ENCODE measurements at regions not wholly inside any gene's neighbourhood (a gene's known extent, or its start where the extent isn't known, plus 50 kb on each side); places are given as distances from the start of the nearest gene placed in this dataset.

DNA sequence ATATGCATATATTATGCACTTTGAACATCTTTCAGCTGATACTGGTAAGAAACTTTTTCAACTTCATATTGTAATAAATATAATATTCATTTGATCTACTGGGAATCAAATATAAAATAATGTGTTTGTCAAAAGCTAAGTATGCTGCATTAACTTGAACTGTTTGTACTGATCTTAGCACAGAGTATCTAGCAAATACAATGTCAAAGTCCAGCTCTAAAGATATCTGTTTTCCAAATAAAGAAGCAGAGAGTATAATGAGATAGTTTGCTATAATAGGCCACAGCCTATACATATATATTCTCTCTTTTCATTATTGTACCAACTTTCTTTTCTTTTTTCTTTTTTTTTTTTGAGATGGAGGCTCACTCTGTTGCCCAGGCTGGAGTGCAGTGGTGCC is 417.0 kb downstream of the TMEM161B start:
- no peak for DNase-seq

DNA sequence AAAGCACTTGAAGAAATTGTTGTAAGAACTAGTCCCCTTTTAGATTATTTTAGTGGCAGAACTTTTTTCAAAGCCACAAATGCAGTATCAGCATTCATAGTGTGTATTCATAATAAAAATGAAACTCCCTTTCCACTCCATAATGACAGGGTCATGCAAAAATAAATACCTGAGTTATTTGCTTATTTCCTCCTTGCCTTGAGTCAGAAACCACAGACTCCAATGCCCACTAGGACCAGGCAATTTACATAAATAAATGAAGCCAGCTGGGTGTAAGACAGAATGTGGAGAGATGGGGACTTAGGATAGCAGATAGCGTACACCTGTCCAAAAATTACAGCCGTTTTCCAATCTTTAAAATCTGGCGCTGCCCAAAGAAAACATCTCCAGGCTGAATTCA is 417.8 kb downstream of the TMEM161B start:
- no peak for DNase-seq

DNA sequence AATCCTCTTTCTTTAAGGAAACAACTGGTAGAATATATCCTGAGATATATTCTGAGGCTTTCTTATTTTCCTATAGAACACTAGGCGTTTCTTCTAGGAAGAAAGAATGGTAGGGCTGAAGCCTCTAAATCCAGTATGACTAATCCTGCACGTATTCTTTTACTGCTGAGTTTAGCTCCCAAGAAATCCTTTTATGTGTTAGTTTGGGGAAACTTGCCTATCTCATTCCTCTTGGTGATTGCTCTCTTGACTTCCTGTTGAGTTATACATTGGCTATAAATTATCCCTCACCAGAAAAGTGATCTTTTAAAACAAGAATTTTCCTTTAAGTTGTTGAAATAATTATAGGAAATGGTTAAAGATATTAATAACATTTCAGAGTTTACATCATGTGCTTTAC is 422.9 kb downstream of the TMEM161B start:
- DNase-seq, result no peak

DNA sequence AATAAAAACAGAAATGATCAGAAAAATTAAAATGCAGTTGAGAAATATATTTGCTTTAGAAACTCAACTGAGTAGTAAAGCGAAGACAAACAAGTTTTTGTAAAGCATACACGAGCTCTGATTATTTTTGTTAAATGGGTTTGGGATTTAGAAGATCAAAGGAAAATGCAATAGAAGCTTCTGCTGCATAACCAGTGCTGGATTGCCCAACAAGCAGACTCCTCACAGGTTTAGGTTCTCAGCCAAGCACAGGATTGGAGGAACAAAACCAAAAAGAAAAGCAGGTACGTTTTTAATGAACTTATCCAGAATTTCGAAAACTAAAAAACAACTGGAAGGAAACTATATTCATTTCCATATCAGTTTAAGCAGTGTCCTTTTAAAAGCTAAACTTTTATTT is 423.8 kb downstream of the TMEM161B start:
- no peak for DNase-seq

DNA sequence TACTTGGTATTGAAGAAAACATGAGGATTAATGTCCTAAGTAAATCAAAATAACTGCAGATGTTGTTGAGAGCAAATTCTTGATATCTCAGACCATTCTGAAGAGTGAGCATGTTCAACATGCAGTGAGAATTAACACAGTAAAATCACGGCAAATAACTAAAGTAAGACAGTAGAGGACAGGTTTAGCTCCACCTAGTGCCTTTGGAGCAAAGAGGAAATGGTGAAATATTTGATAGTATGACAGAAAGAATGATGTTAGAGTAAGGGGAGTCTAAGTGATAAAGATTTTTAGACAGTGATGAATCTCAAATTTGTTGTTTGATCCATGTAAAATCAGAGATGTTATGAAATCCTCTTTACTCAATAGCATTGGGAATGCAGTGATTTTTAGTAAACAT is 424.2 kb downstream of the TMEM161B start:
- no peak for DNase-seq

DNA sequence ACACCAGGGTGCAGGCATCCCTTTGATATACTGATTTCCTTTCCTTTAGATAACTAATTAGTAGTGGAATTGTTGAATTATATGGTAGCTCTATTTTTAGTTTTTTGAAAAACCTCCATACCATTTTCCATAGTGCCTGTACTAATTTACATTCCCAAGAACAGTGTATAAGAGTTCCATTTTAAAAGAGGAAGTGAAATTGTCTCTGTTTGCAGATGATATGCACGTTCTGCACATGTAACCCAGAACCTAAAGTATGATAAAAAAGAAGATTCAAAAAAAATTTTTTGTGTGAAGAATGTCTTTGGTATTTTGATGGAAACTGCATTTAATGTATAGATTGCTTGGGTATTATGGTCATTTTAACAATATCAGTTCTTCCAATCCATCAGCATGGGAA is 424.0 kb upstream of the CCNH start:
- DNase-seq, result no peak

DNA sequence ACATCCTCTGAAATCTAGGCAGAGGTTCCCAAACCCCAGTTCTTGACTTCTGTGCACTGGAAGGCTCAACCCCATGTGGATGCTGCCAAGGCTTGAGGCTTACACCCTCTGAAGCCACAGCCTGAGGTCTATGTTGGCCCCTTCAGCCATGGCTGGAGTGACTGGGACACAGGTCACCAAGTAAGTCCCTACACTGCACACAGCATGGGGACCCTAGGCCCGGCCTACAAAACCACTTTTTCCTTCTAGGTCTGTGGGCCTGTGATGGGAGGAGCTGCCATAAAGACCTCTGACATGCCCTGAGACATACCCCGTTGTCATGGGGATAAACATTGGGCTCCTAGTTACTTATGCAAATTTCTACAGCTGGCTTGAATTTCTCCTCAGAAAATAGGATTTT is 418.8 kb upstream of the CCNH start:
- DNase-seq, result no peak

DNA sequence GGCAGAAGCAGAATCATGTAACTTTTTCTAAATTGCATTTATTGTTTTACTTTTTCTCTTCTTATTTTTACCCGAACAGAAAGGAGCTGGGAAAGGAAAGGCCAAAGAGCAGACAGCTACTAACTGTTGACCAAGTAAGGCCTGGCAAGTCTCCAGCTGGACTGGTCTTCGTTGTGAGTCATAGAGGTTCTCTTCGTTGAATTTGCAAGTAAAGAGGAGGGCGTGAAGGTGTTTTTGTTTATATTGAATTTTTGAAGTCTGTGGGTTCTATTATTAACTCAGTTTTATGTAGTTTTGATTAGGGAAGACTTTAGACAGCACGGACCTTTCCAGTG is 416.5 kb upstream of the CCNH start:
- no peak for DNase-seq

DNA sequence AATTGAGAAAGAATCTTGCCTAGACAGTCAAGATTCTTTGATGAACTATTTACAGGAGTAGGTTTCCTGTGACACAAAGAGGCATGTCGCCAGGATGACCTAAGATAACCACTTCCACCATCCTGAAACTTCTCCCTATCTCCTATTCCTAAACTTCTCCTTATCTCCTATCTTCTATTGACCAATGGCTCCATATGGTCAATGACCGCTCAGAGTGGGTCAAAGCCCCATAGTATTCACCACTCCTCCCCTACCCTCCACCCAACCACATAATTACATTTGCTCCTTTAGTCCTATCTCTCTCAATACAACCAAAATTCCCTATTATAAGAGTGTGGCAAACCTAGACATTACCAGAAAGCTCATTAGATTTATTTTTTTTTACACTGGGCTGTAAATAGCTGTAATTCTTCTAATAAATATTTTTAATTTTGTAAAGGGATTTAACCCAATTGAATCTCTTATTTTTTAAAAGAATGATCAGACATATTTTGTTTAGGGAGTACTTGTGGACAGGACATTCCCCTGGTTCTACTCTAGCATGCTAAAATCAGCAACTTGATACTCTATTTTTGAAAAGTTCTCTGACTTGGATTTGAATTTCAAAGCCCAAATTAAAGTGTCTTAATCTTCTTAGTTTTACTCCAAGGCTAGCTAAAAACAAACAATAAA is 416.0 kb upstream of the CCNH start:
- DNase-seq, result no peak

DNA sequence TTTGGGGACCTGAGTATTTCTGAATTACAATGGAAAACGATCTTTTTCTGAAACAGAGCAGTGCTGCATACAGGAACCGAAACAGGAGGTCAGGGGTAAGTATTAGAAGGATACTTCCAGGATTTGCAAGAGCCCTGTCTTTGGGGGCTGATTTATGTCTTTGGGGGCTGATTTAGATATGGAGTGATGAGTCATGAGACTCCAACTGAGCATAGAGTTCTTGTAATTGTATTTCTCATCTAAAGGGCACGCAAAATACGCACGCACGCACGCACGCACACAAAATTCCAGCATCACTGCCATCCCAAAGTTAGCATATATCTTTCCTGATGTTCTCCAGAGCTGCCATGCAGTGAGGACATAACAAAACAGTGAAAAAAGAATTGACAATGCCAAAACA is 414.8 kb upstream of the CCNH start:
- no peak for DNase-seq

DNA sequence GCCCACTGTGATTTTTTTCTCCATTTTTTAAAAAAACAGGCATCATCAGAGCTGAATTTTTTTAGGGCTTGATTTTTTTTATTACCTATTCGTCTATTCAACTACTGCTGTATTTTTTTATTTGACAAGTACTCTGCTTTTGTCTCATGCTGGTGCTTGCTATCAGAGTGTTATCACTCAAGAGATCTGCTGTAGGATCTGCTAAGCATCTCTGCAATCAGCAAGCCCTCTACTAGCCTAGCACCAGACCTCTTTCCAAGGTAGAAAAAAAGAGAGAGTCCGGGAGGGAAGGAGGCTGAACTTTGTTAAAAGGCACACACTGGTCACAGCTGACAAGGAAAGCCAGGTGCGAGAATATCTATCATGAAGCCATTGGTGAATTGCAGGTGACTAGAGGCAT is 413.8 kb upstream of the CCNH start:
- DNase-seq, result no peak

DNA sequence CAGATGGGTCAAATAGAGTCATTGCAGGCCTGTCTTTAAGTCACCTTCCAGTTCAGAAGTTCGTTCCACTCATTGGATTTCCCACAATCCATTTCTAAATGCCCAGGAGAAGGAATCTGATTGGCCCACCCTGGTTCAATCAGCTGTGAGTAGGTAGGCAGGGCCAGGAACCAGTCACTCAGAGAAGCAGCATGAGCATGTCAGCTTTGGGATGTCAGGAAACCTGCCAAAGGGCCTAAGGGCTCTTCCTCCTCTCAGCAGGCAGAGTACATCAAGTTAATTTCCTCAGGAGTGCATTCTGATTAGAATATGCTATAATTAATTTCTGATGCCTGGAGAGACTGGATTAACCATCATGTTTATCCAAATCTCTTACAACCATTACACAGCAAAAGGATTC is 412.9 kb upstream of the CCNH start:
- no peak for DNase-seq

DNA sequence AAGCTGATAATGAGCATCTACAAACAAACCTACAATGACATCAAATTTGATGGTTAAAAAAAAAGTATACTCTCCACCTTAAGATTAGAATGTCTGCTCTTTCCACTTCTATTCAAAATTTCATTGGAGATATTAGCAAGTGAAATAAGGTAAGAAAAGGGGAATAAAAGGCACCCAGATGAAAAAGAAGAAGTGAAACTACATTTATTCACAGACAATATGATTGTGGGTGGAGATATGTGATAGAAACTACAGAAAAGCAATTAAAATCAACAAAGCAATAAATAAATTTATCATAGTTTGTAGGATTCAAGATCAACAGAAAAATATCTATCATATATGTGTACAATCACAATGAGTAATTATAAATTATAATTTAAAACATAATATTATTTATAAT is 395.1 kb upstream of the CCNH start:
- DNase-seq, result no peak

DNA sequence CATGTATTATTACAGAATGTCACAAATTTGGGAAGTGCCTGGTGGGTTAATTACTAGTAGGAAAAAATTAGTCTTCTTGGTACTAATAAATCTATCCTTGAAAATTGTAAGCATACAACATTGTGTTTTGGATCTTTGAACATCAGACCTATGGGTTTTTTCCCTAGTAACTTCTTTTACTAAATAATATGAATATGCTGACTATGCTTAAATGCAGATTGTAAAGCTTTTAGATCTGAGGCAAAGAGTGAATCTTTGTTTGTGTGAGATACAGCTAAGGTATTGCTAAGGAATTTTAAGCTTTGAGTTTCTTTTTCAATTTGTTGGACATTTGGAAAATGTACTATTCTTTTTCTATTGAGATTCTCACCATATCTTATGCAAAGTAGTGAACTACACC is 390.6 kb upstream of the CCNH start:
- no peak for DNase-seq

DNA sequence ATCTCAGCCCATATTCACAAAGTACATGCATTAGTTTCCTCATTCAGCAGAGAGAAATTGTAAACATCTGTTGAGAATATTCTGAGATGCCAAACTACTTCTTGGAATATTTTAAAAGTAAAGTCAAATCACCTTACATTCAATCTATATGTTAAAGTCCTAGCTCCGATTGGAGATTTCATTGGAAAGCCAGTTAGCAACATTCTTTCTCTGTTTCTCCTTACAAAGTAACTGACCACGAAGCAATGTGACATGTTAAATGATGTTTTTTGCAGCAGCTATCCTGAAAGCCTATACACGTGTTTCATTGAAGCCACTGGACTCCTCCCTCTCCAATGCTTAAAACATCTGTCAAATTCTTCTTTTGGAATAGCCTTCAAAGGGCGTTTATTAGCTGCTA is 379.1 kb upstream of the CCNH start:
- DNase-seq, result no peak

DNA sequence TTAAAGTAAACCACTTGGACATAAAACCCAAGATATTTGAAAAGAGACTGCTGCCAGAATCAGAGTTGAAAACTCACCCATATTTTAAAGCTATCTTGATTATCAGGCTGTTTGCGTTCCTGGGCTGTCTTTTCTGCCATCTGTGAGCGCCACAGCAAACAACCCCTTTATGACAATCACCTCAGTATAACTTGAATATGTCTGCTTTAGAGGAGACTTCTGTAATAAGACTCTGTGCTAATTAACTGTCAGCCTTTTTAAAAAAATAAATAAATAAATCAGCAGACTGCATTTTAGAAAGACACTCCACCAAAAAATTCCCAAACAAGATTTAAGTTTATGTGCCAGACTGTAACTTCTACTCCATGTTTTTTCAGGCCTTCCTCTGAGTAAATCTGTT is 375.7 kb upstream of the CCNH start:
- DNase-seq, result no peak

DNA sequence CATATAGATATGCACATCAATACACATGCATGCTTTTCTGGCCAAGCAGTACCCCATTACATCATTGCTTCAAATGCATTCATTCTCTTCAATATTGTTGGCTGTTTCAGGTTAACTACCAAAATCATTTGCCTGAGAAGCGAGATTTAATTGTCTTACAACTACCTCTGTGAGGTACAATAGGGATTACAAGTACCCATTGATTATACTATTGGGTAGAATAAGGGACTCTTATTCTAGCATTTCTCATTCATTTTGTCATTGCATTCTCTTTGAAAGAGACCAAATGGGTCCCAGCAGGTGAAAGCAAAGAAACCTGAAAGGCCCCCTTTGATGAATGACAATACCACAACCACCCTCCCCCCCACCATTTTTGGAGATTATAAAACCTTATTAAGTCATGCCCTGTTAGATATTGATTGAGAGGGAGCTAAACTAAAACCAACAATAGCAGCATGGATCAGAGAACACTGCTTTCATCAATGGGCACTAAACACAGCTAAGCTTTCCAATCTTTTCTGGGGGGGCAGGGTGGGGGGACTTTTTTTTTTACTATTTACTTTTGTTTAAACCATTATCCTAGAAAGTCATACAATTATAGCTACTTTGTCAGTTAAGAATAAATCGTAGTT is 375.0 kb upstream of the CCNH start:
- no peak for DNase-seq

DNA sequence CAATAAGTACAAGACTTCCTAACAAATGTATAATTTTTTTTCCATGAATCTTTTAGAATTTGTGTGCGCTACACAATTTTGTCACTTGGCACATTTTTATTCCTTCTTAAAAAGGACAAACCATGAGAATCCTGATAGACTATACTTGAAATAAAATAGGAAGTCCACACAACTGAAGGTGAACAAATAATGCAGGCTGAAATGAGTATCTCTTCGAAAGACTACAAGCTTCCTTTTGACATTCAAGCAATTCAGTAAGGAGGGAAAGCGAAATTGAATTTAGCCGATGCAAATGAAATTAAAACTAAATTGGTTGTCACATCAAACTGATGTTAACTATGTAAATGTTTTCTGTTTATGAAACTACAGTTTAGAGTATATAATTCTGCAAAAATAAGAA is 374.4 kb upstream of the CCNH start:
- no peak for DNase-seq

DNA sequence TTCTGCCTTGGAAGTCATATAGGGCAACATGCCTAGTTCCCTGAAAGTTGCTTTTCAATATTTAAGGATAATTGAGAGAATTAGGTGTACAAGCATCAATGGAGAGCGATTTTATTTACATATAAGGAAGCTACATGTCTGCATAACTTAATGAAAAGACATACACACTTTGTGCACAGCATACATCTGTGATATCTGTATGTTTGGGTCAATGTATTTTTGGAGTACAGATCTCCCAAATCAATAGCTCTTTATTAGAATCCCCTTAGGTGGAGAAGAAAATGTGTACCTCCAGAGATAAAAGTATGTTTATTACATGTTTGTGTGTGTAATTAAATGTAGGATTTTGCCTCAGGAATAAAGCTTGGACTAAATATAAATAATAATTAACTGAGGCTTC is 373.7 kb upstream of the CCNH start:
- DNase-seq, result no peak

DNA sequence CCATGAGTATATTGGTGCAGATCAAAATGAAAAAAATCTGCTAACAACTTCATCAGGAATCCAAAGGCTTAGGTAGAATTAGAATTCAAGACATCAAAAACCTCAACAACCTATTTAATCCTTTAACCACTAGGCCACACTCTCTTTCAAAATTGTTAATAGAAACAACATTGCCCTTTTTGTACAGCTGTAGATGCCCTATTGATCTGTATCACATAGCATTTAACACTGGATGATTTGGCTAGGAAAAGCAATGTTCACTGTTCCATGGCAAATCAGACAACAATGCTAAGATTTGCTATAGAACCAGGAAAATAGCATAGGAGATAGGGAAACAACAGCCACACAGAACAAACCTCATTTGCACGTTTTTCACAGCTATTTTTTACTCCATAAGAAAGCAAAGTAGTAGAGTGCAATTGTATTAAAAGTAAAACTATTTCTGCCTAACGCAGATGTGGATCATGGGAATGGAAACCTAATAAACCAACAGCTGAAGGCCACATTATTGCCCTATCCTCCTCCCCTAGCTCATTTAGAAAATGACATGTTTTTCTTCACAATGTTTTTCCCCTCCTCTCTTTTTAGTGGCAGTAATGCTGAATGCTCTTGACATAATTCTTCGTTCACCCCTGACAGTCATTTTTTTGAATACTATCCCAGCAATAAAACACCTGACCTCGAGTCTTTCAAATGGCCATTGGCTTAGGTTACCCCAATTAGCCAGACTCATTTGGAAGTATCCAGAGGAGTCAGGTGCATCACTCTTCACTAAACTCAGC is 373.0 kb upstream of the CCNH start:
- DNase-seq, result no peak

DNA sequence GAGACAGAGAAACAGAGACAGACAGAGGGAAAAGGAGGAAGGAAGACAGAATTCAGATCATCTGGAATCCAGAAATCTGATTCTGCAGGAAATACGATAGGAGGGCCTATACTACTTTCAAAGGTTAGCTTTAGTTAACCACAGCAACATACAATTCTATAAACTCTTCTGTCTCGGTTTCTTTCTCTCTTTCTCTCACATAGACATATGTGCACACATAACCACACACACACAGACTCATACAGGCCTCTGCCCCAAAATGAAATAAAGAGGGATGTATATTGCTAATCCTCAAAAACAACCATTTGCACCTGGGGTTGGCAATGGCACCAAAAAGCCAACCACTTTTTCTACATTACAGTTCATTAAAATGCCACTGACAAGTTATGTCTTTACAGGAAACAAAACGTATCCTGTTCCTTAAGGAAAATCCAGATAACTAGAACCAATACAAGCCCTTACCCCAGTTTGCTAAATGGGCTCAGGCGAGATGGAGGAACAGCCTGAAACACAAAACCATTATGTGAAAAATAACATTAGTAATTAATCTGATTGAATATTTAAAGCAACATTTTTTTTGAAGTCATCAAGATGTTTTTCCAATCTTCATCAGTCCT is 372.3 kb upstream of the CCNH start:
- DNase-seq, result no peak

DNA sequence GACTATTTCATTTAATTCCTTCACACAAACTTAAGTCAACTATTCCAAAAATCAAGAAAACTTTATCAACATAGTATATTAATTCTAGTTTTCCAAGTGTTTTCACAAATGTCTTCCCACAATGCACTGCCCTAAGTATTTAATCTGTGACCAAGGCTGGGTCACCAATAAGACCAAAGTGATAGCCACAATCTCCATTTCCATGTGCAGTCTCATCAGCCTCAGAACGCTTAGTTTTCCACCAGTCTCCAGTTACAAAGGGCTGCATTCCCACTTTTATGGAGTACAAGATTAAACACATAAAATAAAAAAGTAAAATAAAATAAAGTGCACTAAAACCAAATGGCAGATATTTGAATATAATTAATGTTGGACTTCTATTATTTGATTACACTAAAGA is 371.6 kb upstream of the CCNH start:
- DNase-seq, result no peak

DNA sequence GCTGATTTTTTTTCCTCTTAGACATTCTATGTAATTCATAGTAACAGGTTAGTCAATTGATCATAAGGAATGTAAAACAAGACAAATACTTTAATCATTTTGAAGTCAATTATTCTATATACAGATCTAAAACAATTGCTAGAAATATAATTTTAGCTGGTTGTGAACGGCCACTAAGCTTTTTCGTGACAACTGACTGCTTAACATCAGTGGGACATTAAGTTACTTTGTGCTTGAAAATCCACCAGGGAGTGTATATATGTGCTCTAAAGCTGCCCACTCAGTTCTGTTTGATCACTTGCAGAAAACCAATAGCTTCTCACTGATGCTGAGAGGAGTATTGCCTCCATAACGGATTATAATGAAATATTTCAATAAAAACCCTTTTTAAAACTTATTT is 370.2 kb upstream of the CCNH start:
- DNase-seq, result no peak

DNA sequence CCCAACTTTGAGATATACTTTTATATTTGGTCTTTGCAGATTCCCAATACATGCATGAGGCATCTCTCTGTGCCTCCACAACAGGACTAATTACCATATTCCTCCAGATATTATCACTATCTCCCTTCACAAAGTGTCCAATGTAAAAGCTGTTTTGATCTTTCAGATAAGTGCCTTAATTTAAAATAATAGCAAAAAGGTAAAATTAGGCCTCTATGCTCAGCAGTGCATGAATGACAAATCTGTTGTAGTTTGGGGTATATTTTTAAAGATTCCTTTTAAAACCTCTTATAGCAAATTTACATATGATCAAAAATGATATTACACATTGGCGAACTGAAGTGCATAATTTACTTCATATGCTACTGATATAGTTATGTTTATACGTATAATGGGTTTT is 369.2 kb upstream of the CCNH start:
- DNase-seq, result no peak

Data from central memory CD4-positive, alpha-beta T cell (primary cell).